ENCODE measurements at regions not wholly inside any gene's neighbourhood (a gene's known extent, or its start where the extent isn't known, plus 50 kb on each side); places are given as distances from the start of the nearest gene placed in this dataset.

GRCh38 chr16:87135246-87136030, 181.8 kb downstream of the C16orf95 start:
- TF ChIP-seq EZH2 (IDR thresholded peaks at IDR 0.05; ENCODE audit: insufficient read depth, poor library complexity, severe bottlenecking) (no peak), EZH2phosphoT487 (IDR thresholded peaks at IDR 0.05; ENCODE audit: insufficient read depth, low read depth) (no peak)

All from GM23248 (cell line).